RPMI8226 (cell line): ENCODE measurements at regions not wholly inside any gene's neighbourhood (a gene's known extent, or its start where the extent isn't known, plus 50 kb on each side); places are given as distances from the start of the nearest gene placed in this dataset.
A peak's percentile ranks its signal among the peaks of the same experiment; 100 is the strongest.
"Not testable (repeated sequence)": the region's sequence is repeated elsewhere in the genome, so short reads cannot be mapped to it uniquely, and the experiment has no call there.

Experiments
- DNase-seq: peaks from one replicate; pipeline ENCODE4 v3.0.0-alpha.2; 2015

DNA sequence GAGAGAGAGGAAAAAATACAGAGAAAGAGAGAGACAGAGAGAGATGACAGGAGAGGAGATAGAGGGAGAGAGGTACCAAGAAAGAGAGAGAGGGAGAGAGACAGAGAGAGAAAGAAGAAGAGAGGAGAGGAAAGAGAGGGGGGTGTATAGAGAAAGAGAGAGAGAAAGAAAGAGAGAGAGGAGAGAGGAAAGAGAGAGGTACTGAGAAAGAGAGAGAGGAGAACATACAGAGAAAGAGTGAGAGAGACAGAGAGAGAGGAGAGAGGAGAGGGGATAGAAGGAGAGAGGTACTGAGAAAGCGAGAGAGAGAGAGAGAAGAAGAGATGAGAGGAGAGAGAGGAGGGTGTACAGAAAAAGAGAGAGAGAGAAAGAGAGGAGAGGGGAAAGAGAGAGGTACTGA lies 269.4 kb downstream of the CRLF2 start:
- no peak for DNase-seq

DNA sequence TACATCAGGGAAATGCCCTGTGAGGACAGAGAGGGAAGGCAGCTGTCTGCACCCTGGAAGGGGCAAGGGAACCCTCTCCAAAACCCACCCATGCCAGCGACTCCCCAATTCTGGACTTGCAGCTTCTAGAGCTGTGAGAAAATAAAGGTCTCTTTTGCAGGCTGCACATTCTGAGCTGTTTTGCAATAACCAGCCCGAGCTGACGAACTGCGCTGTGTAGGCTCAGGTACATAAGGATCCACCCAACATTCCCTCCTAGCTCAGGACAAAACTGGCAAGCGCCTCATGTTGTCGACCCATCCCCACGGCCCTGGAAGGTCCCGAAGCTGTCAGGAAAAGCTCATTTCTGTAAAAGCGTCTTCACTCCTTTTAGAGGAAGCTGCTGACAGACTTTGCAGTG lies 271.8 kb downstream of the CRLF2 start:
- no peak for DNase-seq

DNA sequence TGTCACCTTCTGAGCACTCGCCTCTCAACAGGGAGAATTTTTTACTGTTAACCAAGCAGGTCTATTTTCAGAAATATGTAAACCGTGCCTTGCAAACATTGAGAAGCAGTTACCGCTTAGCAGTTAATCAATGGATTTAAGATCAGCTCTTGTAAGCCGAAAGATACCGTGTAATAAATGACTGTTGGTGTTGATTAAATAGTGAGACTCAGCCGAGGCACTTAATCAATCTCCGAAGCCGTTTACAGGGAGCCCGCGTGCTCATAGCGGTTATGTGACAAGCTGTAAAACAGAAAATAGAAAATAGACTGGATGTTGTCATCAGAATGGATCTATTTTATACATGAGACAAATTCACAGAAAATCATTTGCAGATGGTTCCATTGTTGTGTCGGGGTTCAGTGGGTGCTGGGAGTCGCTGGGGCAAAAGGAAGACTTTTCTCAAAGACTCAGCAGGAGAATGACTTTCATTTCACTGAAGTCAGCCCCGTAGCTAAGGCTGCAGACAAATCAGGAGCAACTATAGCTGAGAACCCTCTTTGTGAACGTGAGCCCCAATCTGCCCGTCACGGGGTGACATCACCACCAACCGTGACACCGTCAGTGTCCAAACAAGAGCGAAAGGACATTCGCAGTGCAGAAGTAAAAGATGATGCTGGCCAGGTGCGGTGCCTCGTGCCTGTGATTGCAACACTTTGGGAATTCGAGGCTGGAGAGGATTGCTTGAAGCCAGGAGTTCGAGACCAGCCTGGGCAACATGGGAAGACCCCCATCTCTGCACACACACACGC lies 275.3 kb downstream of the CRLF2 start:
- DNase-seq, result peak; percentile 52

DNA sequence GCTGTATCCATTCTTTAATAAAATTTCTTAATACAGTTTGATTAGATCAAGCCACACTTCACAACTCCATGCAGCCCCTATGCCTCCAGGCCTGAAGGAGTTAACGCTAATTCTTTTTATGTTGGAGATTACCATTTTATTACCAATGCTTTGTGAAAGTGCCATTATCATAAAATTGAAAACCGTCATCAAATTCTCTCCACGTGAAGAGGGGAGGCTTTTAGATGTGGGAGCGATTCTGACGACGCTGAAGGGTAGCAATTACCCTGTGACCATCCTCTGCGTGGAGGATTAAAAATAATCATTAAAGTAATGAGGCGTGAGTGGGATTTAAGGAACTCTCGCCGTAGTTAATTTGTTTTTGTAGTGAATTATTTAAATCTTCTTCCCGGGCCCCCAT lies 278.8 kb downstream of the CRLF2 start:
- DNase-seq, result no peak

DNA sequence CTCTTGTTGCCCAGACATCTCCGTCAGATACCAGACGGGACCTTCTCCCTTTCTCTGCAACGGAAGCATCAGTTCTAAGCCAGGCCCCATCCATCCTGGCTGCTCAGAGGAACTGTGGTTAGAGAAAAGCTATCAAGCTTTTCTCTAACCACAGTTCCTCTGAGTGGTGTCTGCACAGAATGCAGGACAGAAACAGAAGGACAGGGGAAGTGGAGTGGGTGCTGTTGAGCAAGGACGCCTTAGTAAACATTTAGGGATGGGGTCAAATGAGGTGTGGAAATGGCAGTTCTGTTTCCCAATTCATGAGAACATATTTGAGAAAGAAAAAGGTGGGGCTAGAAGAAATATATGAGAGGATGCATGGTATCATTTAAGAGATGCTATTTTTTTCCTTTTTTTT lies 283.8 kb downstream of the CRLF2 start:
- DNase-seq, result peak; percentile 25

DNA sequence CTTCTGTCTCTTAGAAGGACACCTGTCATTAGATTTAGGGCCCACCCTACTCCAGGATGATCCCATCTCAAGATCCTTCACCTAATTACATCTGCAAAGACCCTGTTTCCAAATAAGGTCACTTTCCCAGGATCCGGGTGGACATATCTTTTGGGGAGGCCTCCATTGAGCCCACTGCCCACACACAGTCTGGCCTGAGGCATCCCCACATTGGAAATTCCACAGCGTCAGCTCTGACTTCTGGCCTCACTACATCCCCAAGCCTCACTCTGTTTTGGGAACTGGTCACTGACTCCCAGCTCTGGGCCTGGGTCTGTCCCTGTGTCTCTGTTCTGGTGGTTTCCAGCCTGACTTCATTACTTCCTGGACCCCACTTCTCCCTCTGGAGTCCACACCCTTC lies 285.5 kb downstream of the CRLF2 start:
- DNase-seq, result no peak

DNA sequence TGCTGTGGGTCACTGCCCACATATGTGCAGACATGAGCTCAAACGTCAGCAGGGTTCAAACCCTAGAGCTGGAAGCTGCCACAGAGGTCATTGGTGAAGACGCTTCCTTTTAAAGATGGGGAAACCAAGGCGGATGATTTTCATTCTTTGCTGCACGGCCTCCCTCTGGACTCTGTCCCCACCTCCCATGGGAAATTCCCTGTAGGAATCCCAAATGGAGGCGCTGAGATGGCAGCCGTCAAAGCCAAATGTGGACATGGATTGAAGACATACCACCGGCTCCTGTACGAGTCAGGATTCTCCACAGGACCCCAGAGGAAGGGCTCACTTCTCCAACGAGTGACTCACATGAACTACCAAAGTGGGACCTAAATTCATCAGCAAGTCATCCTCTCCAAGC lies 286.4 kb downstream of the CRLF2 start:
- DNase-seq, result no peak

DNA sequence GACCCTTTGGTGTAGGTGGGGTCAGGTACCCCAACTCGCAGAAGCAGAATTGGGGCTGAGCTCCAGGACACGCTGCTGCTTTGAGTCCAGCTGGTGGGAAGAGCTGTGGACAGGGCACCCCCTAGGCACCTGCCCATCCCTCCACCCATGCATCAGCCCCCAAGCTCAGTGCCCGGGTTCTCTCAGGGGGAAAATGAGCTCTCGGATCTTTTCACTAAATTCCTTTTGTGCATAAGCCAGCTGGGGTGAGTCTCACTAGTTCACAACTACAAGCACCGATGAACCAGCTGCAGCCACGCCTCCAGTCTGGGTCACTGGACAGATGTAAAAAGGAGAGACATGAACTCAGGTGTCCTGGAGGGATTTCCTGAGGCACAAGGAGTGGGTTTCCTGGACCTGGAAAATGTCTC lies 286.8 kb downstream of the CRLF2 start:
- no peak for DNase-seq

DNA sequence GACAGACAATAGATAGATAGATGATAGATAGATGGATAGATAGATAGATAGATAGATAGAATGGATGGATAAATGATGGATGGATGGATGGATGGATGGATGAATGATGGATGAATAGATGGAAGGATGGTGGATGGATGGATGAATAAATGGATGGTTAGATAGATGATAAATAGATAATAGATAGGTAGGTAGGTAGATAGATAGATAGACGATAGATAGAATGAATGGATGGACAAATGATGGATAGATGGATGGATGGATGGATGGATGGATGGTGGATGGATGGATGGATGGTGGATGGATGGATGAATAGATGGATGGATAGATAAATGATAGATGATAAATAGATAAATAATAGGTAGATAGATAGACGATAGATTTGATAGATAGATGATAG lies 287.4 kb downstream of the CRLF2 start:
- DNase-seq, result no peak

DNA sequence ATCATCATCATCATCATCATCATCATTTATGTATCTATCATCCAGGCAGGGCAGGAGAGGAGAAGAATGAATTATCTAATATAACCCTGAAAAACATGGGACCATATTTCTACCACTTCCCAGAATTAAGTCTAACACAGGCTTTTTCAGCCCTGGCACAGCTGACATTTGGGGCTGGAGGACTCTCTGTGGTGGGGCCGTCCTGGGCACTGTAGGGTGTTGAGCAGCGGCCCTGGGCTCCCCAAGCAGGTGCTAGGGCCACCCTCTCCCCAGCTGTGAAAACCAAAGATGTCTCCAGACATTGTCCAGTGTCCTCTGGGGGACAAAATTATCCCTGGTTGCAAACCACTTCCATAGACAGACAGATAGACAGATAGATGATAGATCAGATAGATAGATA lies 288.4 kb downstream of the CRLF2 start:
- DNase-seq, result no peak

DNA sequence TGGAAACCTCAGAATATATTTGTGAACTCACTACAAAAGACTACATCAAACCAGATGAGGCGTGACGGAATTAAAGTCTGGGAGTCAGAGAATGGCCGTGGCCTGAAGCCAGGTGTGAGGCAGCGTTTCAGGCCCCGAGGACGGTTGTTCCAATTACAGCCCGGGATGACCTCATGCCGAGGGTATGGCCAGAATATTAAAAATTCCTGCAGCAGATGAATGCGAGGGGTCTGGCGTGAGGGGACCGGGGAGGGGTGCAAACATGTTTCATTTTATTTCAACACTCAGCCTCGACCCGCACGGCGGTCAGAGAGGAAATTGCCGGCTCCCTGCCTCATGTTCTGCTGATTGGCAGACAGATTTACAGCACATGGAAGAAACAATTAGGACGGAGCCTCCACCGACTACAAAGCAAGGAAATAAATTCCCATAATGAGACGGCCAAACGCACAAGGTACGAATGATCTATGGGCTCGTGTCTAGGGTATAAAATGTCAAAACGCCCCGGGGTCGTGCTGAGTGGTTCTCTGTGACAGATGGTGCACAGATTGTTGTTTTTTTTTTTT lies 289.7 kb downstream of the SHOX start:
- DNase-seq, result peak; percentile 79

DNA sequence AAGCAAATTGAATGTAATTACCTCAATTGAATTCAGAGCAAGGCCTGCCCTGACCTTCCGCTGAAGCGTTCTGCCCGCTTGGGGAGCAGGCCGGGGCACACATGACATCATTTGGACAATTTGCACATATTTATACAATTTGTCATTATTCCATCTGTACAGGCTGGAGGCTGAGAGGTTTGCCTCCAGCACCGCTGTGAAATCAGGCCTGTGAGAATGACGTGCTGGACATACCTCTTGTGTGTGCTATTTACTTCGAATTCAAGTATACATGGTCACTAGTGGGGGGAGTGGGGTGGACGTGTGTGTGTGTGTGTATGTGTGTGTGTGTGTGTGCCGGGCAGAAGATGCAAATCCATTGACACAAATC lies 285.6 kb downstream of the SHOX start:
- no peak for DNase-seq

DNA sequence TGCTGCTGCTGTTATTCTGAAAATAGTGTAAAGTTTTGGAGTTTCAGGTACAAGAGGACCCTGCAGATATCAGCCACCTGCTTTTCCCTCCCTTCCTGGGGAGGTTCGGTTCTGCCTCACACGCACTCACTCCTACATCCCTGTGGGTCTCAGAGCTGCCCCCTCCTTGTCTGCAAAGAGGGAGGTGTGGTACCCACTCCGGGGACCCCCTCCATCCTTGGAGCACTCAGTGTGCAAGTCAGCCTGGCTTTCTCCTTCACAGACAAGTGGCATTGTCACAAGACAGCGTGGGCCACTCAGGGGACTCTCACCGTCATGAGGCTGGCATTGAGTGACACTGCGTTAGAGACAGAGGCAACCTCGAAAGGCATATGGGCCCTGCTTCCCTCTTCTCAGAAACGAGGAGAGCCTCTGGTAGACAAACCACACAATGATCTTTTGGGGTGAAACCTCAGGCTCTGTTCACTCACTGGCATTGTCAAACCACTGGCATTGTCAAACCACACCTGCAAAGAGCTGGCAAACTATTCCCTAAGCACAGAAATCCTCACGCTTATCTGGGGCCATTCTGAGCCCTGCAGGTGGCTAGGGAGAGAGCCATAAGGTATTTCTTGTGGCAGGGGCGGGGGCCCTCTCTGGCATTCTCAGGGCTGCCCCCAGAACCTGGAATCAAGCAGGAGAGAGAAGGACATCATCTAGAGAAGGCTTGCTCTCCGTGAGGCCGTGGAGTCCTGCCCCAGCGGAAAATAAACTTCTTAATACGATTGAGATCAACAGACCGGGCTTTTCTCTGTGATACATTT lies 285.0 kb downstream of the SHOX start:
- peak; percentile 28 for DNase-seq

DNA sequence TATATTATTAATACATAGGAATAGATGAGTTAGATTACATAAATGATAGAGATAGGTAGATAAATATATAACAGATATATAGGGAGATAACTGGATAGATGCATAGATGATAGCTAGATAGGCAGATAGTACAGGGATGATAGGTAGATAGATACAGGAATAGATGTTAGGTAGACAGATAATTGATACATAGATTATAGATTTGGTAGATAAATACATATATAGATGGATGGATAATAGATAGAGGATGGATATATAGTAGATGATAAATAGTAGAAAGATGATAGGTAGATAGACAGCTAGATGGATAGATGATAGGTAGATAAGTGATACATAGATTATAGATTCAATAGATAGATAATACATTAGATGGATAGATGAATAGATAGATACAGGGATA lies 283.6 kb downstream of the SHOX start:
- DNase-seq, result no peak

DNA sequence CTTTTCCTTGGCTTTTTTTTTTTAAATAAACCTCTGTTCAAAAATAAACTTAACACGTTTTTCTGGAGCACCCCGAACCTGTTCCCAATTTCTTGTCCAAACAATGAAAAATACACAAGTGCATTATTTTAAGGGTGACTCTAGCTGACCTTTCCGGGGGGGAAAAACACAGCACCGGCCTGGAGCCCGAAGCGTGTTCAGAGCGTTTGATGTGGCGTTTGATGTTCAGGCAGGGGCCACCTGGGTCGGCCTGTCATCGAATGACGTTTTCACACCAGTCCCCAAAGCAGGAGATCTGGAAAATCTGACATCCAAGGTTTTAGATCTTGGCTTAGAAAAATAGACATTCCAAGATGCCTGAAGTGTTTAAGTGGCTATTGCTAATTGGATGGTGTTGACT lies 282.1 kb downstream of the SHOX start:
- DNase-seq, result no peak

DNA sequence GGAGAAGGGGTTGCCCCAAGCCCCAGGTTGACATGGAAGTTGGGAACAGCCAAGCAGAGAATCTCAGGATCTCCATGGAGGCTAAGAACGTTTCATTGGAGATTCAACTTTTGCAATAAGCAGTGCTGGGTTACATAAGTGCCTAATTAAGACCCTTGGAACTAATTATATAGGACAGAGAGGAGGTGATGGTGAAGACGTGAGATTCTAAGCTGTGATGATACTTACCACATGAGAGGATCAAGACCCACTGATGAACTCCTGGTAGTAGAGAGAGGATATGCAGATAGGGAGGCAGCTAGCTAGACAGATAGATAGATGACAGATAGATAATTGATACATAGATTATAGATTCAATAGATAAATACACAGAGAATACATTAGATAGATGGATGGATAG lies 278.5 kb downstream of the SHOX start:
- DNase-seq, result not testable (repeated sequence)

DNA sequence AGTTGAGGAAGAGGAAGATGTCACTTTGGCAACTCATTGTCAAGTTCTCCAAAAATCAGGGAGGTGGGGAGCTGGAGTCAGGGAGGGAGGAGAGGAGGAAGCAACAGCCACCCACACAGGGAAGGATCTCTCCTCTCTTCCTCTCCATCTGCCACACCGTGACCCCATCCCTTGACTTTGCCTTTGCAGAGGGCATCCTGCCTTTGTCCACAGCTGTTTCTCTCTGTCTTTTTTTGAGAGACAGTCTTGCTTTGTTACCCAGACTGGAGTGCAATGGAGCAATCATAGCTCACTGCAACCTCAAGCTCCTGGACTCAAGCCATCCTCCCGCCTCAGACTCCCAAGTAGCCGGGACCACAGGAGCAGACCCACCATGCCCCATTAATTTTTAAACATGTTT lies 276.0 kb downstream of the SHOX start:
- DNase-seq, result no peak

DNA sequence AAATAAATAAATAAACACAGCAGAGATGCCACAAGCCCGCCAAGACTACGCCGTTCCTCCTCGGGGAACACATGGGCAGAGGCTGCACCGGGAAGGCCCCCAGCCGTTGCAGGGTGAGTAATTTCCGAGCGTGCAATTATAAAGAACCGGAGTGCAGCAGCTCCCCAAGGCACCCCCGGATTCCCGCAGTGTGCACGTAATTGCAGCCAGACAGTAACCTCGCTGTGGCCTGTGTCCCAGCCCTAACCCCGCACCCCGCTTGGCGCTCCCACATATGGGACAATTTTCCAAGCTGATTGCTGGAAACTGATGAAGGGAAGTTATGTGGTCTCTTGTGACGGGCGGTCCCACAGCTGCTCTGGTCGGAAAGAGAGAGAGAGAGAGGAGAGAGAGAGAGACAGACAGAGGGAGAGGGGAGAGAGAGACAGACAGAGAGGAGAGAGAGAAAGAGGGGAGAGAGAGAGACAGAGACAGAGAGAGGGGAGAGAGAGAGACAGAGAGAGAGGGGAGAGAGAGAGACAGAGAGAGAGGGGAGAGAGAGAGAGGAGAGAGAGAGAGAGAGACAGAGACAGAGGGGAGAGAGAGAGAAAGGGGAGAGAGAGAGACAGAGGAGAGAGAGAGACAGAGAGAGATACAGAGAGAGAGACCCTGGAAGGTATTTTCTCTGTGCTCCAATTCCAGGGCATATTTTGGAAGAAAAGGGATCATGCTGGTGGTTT lies 275.4 kb downstream of the SHOX start:
- DNase-seq, result no peak

DNA sequence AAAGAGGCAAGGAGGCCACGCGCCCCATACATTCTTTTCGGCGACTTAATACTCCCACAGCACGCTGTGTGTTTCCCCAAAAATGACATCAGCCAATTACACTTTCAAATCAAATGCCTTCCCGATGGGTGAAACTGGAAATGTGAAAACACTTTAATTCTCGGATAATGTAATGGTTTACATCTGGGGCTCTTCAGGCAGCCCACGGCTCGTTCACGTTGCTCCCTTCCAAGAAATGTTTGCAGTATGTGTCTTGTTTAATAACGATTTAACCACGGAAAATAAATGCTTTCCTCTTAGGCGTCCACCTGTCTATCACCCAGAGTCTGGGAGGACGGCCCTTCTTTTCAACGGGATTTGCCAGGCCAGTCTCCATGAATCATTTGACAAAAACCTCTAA lies 272.5 kb downstream of the SHOX start:
- no peak for DNase-seq

DNA sequence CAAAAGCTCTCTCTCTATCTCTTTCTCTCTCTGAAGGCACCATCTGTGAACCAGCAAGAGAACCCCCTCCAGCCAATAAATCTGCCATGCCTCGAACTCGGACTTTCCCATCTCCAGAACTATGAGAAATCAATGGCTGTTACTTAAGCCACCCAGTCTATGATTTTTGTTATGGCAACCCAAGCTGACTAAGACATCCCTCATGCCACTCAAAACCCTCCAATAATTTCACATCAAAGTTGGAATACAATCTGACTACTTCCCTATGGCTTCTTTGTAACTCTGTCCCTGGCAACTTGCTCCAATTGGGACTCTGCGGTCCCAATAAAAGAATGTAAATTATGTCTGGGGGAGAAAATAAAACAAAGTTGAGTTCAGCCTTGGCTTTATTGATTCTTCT lies 265.7 kb downstream of the SHOX start:
- DNase-seq, result no peak

DNA sequence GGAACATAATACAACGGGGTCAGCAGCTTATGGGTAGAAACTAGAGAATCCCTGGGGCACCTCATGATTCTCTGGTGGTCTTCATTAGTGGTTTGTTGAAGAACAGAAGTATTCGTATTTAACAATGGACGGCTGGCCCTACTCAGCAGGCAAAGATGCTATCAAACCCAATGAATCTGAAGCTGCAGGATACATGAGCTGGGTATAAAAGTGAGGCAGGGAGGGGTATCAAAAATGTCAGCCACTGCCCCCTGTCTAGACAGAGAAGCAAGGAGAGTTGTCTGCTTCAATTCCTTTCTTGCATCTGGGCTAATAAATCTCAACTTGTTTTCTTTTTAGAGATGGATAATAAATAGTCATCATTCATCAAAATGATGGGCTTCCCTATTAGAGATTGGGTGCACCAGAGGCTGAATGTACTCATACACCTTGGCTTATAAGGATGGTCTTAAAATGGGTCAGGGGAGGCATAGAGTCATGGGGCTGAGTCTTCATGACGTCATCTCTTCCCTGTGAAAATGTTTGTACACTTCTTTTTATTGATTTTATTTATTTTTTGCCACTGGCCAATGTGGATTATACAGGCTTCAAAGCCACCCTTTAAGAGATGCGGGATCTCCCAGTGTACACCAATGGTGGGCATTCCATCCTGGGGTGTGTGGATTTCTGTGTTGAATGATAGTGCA lies 259.5 kb downstream of the SHOX start:
- DNase-seq, result no peak

DNA sequence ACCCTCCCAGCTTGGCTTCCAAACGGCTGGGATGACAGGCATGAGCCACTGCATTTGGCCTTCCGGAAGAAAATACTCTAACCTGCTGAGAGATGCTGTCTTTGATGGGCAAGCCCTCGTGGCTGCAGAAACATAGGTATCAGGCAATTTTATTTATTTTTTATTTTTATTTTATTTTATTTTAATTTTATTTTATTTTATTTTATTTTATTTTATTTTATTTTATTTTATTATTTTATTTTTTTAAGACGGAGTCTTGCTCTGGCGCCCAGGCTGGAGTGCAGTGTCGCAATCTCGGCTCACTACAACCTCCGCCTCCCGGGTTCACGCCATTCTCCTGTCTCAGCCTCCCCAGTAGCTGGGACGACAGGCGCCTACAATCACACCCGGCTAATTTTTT lies 257.1 kb downstream of the SHOX start:
- DNase-seq, result not testable (repeated sequence)

DNA sequence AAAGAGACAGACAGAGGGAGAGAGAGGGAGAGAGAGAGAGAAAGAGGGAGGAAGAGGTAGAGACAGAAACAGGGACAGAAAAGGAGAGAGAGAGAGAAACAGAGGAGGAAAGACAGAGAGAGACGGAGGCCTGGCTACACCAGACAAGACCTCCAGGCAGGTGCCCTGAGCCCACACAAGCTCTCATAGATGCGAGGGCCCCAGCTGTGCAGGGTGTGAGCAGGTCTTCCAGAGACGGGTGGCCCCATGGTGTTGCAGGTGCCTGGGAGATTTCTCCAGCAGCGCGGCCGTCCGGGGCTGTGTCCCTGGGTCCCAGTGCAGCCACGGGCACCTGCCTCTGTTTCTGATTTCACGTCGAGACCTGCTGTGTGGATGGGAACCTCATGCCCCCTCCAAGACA lies 253.0 kb downstream of the SHOX start:
- DNase-seq, result peak; percentile 31
